Epithelial cell of prostate (primary cell): ENCODE measurements at regions not wholly inside any gene's neighbourhood (a gene's known extent, or its start where the extent isn't known, plus 50 kb on each side); places are given as distances from the start of the nearest gene placed in this dataset.
A peak's percentile ranks its signal among the peaks of the same experiment; 100 is the strongest.

ENCODE experiments used
- DNase-seq: peaks from one replicate; pipeline ENCODE4 v3.0.0-alpha.2; 2011; ENCODE audit warnings: low read depth, low spot score
- H3K27ac ChIP-seq: fragments of 450-650 bp; 2 replicates; pipeline ENCODE4 v1.5.1; 2017; ENCODE audit warnings: mild to moderate bottlenecking

DNA sequence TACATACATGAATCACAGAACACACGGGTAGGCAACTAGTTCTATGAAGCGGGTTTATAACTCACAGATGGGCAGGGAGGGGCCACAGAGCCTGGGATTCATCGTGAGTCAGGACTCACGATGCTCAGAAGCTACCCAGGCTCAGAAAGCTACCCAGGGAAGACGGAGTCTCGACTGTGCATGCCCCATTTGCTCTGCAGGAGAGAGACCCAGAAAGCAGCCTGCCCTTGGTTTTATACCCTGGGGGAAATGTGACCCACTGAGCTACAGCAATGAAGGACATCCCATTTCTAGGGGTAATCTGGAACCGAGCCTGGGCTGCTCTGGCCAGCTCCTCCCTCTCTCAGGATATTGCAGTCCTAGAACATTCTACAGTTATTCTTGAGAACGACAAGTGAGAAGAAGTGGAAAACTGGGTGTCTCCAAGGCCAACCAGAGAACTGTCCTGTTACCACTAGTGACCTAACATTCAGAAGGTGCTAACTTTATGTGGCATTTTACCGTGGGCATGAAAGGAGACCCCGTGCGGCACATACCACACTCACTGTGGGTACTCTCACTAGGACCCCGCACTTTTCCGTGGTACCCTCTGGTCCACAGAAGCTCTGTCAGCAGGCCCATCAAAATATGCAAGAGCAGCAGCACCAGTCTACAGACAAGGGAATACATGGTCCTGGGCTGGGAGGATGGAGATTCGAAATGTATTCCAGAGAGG lies 201.9 kb upstream of the PMEPA1 start:
- no peak for DNase-seq
- H3K27ac ChIP-seq, result no peak overlapping the region

DNA sequence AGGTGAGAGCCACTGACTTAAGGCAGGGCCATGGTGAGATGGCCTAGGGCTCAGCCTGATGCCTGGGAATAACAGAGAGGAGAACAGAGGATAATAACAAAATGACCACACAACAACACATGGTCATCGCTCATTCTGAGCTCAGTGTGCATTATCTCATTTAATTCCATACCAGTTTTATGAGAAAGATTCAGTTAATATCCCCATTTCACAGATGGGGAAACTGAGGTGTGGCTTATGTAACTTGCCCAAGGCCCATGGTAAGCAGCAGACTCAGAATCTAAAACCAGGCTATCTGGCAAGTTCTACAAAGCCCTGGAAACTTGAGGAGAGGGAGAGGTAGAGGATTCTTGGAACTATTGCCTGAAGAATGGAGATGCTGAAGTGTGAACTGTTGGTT lies 200.9 kb upstream of the PMEPA1 start:
- no peak for DNase-seq

DNA sequence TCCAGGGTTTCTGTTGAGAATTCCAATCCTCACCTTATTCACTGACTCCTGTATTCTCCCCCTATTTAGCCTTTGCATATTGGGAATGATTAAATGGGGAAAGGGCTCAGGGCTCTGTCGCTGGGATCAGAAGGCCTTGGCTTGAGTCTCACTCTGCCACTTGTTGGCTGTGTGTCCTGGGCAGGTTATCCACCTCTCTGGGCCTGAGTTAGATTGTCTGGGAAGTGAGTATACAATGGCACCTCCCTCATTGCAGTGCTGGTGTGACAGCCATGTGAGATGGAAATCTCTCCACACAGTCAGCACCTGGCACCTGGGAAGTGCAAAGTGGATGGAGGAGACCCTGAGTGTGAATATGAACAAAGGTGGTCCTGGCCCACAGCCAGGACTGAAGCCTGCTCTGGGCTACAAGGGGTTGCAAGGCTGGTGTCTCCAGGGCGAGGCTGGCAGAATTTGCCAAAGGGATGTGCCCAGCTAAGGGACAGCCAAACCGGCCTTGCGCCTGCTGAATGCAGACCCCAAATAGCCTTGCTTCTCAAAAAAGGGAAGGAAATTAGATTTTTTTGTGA lies 200.0 kb upstream of the PMEPA1 start:
- DNase-seq, result no peak
- no peak overlapping the region for H3K27ac ChIP-seq

More for the DNA sequence above, 200.9 kb upstream of the PMEPA1 start:
- H3K27ac ChIP-seq, result no peak overlapping the region

DNA sequence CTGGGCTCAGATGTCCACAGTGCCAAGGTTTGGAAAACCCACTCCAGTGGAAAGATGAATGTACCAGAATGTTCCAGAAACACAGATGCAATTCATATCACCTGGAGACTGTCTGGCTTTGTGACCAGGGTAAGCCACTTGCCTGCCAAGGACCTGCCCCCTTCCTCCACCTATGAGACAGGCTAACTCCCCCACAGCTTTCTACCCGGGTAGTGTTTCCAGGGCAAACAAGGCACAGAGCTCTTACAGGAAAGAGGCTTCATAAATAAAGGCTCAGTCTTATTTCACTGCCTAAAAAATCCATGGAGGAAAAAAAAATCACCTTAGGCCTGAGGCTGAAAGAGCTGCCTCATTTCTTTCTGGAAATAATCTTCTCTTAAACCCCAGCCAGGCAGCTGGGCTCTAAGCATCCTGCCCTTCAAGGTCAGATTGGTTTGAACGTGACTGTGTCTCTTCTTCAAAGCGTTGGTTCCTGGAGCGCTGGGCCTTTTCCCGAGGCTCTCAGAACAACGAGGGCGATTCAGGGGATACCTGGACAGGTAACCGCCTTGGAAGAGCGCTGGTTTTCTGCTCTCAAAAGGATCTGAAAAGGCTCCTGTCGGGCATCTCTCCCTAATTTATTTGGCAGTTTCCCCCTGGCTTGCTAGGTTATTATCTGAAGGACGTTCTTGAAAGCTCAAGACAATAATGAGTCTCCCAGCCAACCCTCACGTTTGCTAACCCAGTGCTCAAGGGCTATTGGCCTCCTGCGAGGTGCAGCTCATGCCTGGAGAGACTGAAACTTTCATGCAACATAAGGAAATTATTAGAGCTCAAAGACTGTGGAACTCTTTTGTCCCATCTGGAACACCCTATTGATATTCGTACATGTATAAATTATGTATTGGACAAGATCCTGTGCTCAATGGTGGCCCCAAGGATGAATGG lies 199.2 kb upstream of the PMEPA1 start:
- no peak for DNase-seq
- no peak overlapping the region for H3K27ac ChIP-seq

DNA sequence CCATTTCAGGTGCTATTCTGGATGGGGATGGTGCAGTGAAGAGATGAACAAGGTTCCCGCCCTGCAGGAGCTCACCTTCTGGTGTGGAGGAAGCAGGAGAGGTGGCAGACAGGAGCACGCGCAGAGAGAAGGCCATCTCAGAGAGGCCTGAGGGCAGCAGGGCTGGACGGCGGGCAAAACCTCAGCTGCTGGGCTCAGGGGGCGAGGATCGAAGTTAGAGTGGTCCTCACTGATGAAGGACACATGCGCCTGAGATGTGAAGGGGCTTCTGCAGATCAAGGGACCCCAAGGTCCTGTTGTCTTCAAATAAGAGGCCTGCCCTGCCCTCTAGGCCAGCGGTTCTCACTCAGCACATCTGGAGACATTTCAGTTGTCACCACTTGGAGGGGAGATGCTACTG lies 198.4 kb upstream of the PMEPA1 start:
- H3K27ac ChIP-seq, result no peak overlapping the region
- no peak for DNase-seq

DNA sequence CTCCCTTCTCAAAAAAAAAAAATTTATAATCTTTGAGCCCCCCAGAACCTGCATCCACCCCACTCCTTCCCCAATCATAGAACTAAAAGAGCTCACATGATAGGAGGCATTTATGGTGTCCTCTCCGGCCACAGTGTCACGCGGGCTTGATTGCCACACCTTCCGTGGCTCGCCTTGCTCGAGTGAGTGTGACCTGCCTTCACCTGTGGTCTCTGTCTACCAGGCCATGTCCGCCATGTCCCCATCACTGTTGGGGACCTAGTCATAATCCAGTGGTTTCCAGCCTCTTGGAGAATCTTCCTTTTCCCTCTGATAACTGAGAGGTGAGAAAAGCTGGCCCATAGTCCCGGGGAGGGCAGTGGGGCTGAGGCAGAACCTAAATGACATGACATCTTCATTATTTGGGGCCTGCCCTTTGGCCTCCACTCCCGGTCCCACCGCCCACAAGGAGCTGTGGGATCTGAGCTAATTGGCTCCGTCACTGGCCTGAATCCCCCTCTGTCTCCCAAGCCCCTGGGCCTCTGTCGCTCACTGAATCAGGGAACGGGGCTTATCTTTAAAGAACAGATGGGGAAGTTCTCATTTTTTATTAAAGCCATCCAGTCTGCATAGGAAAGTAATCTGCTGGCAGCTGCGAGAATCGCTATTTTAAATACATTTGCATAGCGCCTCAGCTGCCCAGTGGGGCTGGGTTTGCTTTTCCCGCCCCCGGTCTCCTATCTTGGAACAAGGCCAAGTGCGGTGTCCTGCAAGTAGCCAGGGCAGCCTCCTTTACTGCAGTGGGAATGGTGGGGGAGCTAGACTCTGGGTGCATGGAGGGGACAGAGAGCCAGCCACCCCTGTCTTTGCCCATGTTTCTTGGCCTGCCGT lies 197.6 kb upstream of the PMEPA1 start:
- DNase-seq, result no peak

DNA sequence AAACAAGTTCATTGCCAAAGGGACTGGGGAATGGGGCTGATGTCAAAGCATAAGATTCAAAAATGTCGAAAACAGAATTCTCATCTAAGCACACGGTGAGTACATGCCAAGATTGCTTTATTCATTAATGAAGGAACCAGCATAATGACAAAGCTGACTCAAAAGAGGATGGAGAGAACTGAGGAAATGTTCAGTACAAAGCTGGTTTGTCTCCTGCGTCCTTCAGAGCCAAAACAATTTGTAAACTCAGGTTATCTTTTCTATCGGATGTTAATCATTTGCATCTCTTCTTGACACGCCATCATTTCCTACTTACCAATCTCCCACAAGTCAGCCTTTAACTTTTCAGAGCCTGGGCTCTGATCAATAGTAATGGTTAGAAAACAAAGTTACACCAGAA lies 195.6 kb upstream of the PMEPA1 start:
- H3K27ac ChIP-seq, result no peak overlapping the region
- DNase-seq, result no peak

More for the DNA sequence above, 197.6 kb upstream of the PMEPA1 start:
- H3K27ac ChIP-seq, result no peak overlapping the region

DNA sequence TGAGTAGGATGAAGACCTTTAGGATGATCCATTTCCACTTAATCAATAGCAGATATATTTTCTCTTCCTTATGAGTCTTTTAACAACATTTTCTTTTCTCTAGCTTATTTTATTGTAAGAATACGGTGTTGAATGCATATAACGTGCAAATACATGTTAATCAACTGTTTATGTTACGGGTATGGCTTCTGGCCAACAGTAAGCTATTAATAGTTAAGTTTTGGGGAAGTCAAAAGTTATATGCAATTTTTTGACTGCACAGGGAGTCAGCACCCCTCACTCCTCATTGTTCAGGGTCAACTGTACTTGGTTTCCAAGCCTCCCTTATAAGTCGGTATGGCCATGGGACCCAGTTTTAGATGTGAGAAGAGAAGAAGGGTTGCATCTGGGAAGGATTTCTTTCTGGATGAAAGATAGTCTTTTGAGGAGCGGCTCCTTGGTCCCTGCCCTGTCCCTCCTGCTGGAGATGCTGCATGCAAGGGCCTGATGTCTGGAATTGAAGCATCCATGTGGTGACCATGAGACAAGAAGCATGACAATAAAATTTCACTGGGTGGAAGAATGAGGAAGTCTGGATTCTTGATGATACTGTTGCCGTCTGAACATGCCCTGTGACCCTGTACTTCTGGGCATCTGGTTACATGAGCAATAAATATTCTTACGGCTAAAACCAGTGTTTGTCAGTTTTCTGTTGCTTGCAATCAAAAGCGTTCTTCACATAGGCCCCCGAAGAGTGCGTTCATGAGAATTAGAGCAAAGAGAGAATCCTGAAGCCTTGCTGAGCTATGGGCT lies 194.7 kb upstream of the PMEPA1 start:
- H3K27ac ChIP-seq, result no peak overlapping the region
- DNase-seq, result peak; percentile 16

DNA sequence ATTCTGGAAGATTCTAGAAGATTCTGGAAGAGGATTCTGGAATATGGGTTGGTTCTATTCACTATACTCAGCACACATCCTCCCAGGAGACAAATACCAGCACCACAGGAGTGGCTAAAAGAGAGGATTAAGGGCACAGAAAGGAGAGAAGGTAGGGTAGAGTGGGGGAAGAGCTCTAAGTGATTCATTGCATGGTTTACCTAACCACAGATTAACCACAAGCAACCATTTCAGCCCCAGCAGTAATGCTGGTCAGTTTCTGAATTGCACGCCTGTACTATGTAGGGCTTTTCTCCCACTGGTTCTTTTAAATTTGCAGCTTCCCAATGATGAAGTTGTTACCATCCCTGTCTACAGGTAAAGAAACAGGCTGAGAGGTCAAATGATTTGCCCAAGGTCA lies 192.7 kb upstream of the PMEPA1 start:
- H3K27ac ChIP-seq, result no peak overlapping the region
- DNase-seq, result peak; percentile 50

DNA sequence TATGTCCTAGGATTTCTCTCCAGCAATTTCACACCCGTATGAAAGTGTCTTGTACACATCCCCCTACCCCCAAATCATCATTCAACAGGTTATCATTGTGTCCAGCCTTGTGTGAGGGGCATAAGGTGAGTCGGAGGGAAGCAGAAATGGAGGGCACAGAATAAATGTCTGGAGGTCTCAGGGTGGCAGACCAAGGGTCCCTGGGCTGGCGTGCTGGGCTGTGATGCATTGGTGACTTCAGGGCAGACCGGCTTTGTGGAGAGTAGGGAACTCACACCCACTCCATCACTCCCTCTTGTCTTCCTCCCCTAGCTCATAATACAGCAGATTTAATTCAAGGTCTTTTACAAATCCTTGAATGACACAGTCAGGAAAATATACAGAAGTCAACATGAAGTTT lies 191.7 kb upstream of the PMEPA1 start:
- no peak for DNase-seq
- no peak overlapping the region for H3K27ac ChIP-seq

DNA sequence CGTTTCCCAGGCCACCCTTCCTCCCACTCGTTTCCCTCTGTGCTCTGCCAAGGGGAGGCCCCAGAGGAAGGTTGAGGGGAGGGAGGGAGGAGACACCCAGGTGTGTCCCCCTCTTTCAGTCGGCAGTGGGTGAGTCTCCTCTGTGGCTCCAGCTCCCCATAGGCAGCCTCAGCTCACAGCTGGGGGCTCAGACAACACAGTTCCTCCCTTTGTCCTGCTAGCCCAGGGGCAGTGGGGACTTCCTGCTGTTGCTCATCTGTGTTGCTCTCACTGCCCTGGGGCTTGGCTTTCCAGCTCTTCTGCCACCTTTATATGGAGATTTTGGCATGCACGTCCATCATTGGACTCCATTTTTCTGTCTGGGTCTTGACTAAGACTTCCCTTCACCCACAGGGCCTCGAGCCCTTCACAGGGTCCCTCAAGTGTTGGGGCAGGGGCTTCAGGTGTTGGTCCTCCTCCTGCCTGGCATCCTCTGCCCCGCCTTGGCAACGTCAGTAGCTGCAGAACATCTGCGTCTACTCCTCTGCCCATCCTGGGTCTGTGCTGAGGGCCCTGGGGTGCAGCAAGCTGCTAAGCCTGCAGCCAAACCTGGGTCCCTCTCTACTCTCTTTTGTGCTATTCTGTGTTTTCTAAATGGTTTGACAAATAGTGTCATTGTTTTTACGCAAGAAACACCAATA lies 190.6 kb upstream of the PMEPA1 start:
- no peak for DNase-seq
- H3K27ac ChIP-seq, result no peak overlapping the region

DNA sequence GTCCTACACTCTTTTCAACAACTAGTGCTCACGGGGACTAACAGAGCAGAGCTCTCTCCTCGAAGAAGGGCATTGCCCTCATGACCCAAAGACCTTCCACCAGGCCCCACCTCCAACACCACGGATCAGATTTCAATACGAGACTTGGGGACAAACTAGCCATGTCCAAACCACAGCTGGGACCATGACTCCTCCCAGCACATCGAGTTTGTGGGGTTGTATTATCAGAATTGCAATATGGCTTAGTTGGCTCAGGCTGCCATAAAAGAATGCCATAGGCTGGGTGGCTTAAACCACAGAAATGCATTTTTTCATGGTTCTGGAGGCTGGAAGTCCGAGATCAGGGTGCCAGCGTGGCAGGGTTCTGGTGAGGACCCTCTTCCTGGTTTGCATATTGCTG lies 189.7 kb upstream of the PMEPA1 start:
- DNase-seq, result no peak
- H3K27ac ChIP-seq, result no peak overlapping the region

DNA sequence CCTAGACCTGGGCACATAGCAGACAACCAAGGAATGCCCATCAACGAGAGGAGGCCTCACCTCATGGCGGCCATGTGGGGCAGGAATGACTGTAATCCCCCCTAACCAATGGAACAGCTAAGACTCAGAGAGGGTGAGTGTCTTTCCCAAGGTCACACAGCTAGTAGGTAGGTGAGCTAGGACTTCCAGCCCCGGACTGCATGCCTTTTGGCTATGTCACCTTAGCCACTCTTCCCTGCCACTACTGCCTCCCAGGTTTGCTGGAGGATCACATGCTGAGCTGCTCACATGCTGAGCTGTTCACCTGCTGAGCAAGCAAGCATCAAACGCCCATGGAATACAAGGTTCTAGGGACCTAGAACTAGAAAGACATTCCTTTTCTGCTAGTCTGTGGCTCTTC lies 188.5 kb upstream of the PMEPA1 start:
- no peak overlapping the region for H3K27ac ChIP-seq
- DNase-seq, result no peak

DNA sequence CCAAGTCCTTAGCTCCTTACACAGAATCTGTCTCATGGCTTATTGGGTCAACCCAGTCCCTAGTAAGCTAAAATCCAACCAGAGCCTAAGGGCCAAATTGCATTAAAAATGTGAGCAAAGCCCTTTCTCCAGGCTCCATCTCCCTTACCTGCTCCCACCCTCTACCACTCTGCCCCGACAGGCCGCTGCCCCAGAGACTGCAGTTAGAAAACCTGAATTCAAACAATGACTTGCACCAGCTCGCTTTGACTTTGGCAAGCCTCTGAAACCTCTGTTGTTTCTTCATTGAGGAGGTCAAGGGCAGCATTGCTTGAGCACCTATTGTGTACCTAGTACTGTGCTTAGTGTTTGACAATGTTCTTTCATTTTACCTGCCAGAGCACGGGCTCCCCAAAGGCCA lies 188.1 kb upstream of the PMEPA1 start:
- DNase-seq, result no peak
- H3K27ac ChIP-seq, result no peak overlapping the region

DNA sequence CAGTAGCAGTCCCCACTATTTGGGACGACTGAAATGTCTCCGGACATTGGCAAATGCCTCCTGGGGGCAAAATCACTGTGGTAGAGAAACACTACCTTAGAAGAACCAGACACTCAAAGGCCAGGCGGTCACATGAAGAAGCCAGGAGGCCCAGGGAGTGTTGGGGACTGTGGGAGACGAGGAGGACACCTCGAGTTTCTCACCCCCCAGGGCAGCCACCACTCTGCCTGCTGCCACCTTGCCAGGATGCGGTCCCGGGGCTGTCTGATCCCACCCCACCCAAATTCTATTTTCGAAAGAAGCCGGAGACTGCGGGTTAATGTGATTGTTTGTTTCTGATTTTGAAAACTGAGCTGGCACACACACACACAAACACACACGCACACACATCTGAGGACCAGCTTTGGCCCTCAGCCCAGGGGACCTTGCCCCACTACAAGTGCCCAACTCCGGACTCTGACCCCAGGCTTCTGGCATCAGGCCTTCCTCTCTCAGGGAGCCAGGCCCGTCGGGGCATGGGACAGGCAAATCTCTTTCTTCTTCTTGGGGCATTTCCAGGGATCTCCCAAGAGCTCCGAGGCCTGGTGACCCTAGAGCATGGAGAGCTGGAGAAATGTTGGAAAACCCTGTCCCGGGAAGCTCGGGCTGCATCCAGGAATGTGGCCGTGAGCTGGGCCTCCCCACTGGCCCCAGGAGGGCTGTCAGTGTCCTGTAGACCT lies 187.5 kb upstream of the PMEPA1 start:
- no peak overlapping the region for H3K27ac ChIP-seq
- DNase-seq, result no peak

DNA sequence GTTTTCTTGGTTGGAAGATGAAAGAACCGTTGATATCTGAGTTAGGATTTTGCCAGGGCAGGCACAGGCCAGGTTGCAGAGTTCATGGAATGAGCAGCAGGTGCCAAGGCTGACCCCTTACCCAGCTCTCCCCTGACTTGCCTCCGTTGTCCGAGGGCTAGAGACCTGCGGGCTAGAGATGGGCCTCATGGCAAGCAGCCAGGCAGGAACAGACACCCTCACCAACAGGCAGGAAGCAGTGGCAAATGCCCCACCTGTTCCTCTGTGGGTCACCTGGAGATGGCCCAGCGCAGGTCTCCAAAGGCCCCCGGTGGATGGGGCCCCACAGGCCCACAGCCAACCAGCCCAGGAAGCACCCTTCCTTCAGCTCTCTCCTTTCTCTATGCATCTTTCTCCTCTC lies 186.7 kb upstream of the PMEPA1 start:
- no peak overlapping the region for H3K27ac ChIP-seq
- DNase-seq, result no peak

DNA sequence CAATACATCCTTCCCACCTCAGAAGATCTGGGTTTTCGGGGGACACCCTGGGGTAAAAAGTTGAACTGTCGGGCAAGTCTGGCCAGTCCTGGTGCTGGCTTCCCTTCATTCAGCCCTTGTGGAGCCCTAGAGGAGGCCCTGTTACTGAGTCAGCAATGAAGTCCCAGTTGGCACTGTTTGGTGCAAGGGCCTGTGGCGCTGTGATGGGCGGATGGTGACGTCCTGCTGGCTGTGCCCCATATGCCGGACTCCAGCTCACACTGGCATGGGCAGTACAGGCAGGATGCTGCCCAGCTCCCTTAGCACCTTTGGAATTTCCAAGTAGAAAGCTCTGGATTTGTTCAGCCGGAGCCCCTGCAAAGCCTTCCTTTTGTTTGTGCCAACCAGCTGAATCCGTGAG lies 186.2 kb upstream of the PMEPA1 start:
- DNase-seq, result no peak
- H3K27ac ChIP-seq, result no peak overlapping the region

DNA sequence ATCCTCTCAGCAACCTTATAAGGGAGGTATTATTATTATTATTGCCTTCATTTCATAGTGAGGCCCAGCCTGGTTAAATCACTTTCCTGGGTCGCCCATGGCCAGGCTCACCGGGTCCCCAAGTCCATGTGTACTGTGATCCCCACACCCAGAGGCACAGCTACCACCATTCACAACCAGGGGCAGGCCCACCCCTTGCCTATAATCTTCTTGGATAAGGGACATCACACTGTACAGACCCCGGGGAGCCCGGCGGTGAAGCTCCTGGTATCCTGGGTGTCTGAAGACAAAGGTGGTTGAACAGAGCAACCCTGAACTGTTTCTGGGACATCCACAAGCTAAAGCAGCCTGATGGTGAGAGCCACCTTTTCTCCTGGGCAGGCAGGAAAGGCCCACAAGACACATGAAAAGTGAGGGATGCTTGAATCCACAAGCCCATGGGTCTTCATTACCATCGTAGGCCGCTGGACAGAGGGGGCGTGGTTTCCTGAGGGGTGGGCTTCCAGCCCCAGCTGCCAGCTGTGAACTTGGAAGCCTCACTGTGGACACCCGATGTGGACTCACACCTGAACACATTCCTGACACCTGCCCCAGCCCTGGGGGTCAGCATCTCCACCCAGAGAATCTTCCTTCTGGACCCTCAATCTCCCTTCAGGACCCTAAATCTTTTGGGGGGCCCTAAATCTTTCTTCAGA lies 185.5 kb upstream of the PMEPA1 start:
- H3K27ac ChIP-seq, result no peak overlapping the region
- no peak for DNase-seq
